NCI-H510A treated with DMSO at 0.1 percent for 48 hours (cell line): ENCODE measurements at regions not wholly inside any gene's neighbourhood (a gene's known extent, or its start where the extent isn't known, plus 50 kb on each side); places are given as distances from the start of the nearest gene placed in this dataset.

ENCODE experiments used
- DNase-seq: peaks from one replicate; lab custom pipeline; 2025; lab: John Stamatoyannopoulos, UW

DNA sequence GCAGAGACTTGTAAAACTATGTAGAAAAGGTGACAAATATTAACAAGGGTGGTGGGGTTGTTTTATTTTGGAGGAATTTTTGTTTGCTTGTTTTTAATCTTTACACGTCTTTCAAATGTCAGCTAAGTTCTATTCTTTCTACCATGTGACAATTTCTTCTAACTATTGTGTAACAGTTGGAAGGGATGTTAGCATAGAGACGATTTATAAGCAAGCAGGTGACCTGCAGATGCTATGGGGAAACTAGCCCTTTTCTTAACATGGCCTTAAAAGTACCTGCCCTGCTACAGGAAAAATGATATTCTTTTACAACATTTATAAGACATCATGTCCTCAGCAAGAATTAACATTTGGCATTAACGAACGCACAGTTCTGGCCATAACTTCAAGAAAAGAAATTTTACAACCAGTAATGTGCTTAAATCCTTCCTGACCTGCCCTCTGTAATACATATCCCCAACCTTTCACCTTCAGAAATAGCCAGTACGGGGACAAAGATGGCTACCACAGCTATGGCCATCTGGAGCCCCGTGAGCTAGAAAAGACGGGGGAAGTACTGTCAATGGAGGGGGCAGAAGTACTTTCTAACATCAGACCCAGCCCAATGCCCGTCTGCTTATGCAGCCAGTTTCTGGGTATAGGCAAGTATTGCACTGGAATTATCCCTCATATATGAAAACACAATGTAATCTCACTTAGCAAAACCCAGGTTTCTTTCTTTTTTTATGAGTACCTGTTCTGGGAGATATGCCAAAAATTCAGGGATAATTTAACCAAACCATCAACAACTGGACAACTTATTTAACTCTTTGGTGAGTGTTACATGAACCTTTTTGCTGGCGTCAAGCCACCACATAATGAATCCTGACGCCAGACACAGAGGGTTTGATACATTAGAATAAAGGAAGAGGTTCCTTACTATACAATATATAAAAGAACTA, 67.7 kb upstream of the NR2F2 start:
- DNase-seq, result no peak

DNA sequence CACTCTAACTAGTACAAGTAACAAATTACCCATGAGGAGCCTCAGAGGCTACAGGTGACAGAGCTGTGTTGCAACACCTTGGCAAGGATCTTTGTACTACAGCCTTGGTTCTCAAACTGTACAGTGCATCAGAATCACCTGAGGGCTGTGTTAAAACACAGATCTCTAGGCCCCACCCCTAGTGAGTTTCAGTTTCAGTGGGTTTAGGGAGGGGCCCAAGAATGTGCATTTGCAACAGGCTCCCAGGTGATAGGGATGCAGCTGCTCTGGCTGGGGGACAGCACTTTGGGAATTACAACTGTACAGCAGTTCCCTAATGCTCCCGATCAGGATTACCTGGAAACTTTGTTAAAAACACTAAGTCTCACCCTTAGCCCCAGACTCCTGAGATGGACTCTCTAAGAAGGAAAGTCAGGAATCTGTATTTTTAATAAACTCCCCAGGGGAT, 66.1 kb upstream of the NR2F2 start:
- DNase-seq, result no peak

GRCh38 chr15:96264801-96265515, 65.5 kb upstream of the NR2F2 start:
- no peak for DNase-seq

DNA sequence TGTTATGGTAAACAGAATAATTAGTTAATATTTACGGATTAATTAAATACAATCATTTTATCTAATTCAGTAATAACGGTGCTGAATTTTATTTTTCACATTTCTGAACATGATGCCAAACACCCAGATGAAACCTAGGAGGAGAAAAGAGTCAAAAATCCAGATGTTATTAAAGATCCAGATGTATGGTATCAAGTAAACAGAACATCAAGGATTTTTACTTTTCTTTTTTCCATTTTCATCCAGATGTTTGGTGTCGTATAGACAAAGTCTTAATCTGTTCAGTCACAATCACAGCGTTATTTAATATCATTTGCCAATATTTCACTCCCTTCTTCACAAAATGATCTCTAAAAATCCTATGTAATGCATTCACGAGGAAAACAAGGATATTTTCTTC, 64.0 kb upstream of the NR2F2 start:
- DNase-seq, result no peak

DNA sequence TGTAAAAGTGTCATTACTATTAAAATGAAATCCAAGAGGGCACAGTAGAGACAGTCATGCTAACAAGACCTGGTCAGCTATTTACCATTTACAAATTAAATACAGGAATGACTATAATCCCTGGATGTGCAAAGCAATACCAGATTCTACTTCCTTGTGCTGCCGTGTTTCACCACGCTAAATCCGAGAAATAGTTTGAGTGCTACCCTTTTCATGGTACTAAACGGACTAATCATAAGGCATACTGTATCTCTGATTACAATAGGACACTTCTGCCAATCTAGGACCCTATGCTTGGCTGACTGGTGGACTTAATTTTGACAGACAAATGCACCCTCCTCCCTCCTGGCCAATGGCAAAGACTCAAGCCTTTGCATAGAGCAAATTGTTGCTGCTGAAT, 63.0 kb upstream of the NR2F2 start:
- DNase-seq, result no peak

GRCh38 chr15:96268442-96269204, 61.9 kb upstream of the NR2F2 start:
- DNase-seq, result no peak

DNA sequence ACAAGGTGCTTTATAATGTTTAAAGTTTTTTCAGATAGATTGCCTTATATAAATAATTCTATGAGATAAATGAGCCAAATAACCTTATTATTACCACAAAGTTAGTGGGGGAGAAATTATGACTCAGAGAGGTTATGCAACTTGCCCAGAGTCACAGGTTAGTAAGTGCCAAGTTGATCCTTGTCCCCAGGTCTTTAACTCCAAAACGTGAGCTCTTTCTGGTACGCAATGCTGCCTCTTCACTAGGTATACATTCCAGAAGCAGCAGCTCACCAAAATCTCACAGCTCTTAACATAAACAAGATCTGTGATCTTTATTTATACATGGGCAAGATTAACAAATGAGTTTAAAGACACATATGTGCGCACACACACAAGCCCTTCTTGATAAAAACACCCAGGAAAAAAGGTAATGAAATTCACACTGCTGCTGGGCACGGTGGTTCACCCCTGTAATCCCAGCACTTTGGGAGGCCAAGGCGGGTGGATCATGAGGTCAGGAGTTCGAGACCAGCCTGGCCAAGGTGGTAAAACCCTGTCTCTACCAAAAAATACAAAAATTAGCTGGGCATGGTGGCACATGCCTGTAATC, 59.8 kb upstream of the NR2F2 start:
- DNase-seq, result no peak

DNA sequence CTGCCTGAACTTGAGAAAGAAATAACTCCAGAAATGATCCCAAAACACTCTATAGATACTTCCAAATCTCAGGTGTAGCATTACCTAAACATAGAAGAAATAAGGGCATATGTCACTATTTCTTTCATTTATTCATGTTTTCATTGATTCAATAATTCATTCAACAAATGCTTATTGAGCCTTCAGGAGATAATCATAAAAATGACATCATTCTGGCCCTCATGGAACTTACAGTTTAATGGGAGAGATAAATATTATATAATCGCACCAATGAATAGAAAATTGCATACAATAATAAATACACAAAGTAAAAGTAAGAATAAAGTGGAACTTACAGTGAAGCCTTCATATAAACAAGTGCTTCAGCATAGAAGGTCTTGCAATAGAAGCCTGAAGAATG, 58.1 kb upstream of the NR2F2 start:
- DNase-seq, result no peak

GRCh38 chr15:96273317-96274086, 57.0 kb upstream of the NR2F2 start:
- no peak for DNase-seq

GRCh38 chr15:96274087-96274440, 56.4 kb upstream of the NR2F2 start:
- no peak for DNase-seq

- no peak for DNase-seq
Observed at GRCh38 chr15:96274698-96275097, 55.8 kb upstream of the NR2F2 start.

DNA sequence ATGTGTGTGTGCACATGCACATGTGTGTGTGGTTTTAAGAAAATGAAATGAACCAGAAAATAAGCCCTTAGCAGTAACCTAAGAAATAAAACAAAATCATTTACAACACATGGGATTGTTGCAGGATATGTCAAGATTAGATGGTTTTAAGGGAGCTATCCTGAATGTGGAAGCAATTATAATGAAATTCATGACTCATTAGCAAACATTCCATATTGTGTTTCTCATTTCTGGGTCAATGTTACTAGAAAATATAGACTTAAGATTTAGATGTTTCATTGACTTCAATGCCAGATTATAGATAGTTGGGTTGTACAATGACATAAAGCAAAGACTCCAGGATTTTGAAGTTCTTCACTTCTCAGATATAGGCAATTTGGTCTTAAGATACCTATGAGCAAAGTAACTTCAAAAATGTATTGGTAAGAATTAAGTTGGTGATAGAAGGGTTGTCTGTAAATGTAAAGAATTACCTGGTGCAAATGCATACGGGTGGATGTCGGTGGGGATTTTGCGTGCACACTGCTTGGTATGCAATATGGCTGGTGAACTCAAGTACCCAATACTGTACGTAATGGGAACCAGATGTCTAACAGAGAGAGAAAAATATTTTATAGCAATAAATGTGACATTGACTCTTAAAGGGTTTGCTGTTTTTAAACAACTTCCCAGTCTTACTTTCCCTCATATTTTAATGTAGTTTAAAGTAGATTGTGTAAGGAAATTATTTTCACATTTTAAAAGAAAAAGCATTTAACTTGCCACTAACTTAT, 53.9 kb upstream of the NR2F2 start:
- DNase-seq, result no peak
